ENCODE measurements at regions not wholly inside any gene's neighbourhood (a gene's known extent, or its start where the extent isn't known, plus 50 kb on each side); places are given as distances from the start of the nearest gene placed in this dataset.
A peak's percentile ranks its signal among the peaks of the same experiment; 100 is the strongest.
"Not testable (repeated sequence)": the region's sequence is repeated elsewhere in the genome, so short reads cannot be mapped to it uniquely, and the experiment has no call there.

DNA sequence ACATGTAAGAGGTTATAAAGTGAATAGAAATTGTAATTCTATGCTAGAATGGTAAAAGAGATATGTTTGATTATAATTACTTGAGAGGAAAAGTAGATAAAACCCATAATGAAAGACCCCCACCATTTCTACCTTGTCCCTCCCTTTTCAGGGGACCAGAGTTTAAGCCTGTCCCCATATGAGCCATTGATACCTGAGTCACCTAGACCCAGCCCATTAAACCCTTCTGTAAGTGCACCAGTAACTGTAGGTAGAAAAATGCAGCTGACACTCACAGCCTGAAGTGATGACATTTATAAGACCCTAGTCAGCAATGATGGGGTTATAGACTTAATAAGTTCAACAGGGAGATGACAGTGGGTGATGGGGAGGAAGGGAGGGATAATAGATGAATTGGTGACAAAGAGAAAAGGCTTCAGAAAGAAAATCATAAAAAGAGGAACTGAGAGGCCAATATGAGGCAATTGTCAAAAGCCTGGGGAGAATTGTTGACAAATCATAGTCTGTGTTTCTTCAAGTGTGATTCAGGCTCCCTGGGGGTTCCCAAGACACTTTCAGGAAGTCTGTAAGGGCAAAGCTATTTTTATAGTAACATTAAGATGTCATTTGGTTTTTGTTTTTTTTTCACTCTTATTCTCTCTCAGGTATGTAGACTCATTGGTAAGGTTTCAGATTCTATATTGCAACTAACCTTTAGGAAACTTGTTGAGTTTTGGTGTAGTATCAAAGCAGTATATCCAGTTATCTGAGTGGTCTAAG lies 544.2 kb downstream of the SATB2 start:
- no peak for DNase-seq (ENCODE audit: low read depth)

DNA sequence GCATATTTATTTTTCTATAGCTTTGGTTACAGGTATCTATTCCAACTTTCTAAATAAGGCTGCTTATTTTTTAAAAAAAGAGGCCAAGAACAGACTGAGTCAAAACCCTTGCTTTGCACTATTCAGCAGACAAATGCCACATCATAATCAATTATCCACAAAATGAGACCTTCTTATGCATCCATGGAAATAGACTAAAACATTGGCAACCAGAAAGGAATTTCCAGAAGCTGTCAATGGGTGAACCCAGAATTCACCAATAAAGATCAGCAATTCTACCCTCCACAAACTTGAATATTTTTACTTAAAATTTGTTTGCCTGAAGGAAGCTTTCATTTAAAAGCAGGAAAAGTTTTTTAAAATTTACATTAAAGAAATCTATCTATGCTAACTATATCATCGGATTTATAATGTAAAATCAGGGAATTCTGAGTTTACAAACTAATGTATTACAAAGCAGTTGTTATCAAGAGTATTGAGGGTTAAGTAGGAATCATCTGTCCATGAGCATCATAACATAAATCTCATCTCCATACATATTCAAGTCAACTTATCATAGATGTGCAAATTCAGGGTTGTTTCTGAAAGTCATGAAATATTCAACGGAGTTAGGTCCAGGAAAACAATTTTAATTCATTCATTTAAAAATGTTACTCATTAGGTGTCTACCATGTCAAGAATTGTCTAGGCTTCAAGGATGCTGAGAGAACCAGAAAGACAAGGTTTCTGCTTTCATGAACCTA lies 548.0 kb downstream of the SATB2 start:
- DNase-seq (ENCODE audit: low read depth): no peak

DNA sequence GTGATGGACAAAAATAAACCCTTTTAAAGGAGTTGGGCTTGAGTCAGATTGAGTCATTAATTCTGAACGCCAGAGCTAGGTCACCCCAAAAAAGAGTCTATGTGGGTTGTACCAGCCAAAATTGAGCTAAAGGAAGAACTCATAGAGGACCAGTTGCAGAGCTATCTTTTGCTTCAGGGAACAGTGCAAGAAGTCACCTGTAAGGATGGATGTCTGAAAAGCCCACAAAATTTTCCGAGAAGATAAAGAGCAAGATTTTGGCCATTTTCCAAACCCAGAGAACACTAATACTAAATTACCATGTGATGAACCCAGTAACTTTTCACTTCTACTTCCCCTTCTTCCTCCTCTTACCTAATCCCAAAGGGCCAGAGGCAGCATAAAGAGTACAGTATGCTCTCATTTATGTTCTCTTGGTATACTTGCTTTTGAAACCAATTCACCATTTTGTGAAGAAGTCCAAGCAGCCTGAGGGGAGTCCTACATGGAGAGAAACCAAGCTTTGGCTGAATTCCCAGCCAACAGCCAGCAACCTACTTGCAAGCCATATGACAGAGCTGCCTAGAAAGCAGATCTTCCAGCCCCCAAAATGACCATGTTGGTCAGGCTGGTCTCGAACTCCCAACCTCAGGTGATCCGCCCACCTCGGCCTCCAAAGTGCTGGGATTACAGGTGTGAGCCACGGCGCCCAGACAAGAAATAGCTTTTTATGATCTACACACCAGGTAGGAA lies 551.7 kb downstream of the SATB2 start:
- DNase-seq (ENCODE audit: low read depth): no peak

DNA sequence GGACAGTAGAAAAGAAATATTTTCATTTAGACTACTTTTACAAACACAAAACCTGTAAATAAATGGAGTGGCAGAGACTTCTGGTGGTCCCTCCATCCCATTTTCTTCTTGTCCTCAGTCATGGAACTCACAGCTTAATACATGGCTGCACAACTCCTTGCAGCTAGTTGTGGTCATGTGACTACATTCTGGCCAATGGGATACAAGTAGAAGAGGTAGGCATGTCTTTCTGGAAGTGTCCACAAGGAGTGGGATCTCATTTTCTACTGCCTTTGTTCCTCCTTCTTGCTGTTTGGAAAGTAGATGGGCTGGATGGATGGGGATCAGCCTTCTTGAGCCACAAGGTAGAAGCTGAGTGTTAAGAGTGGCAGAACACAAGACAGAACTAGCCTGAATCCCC lies 555.8 kb downstream of the SATB2 start:
- DNase-seq (ENCODE audit: low read depth): no peak

DNA sequence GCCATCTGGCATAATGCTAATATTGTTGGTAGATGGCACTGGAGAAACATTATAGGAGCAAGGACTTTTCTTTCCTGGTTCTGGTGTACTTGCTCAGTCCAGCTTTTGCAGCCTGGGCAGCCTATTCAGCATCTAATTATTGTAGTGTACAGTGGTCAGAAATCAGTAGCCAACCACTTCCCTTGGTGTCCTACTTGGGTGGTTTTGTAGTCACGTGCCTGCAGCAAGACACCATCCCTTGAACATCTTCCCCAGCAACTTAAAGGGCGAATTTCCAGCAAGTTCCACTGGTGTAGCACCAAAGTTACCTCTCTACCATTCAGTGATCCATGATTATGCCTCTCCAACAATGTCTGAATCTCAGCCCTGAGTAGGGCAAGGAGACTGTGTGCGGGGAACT lies 557.6 kb downstream of the SATB2 start:
- no peak for DNase-seq (ENCODE audit: low read depth)

DNA sequence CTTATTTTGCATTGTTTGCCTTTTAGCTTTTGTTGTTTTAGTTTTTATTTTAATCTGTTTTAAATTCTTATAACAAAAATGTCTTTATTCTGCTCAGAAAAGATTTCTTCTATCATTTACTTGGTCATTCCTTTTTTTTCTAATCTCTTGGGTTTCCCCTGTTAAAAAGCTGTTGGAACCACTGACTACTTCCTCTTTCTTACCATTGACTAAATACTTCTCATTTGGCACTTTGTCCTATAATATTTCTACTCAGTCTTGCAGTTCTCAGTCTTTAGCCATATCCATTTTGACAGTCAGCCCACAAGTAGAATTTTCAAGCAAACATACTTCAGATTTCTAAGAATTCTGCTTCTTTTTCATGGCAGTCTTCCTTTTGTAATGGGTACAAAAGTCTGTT lies 567.2 kb downstream of the SATB2 start:
- no peak for DNase-seq (ENCODE audit: low read depth)

DNA sequence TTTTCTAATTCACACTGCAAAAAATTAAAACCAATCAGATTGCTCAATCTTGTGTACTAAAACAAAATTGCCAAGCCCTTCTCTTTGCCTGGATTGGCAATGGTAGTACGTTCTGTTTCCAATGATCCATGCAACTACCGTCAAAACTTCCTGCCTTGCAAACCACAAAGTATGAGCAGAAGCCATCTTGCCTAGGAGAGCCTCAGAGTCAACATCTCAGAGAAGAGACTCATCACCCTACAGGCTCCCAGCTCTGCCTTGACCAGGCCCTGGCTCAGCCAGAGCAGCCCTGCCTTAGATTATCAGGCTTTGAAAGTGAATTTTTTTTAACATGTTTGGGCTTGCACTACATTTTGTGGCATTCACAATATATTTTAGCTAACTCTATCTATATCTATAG lies 574.1 kb downstream of the SATB2 start:
- peak; percentile 57 for DNase-seq (ENCODE audit: low read depth)

DNA sequence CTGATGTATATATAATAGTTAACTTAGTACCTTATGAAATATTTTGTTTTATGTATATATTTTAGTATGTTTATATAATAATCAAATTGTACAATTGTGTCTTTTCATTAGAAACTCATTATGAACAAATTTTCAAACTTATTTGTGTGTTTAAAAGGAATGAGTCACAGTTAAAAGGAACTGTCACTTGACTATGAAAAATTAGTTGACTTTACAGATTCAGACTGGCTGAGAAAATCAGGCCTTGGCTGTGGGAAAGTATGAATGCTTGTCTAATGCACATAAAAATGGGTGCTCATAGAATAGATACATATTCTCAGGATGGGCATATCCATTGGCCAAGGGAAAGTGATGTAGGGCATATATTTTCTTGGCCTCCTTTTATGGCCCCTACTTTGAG lies 576.8 kb downstream of the SATB2 start:
- no peak for DNase-seq (ENCODE audit: low read depth)

DNA sequence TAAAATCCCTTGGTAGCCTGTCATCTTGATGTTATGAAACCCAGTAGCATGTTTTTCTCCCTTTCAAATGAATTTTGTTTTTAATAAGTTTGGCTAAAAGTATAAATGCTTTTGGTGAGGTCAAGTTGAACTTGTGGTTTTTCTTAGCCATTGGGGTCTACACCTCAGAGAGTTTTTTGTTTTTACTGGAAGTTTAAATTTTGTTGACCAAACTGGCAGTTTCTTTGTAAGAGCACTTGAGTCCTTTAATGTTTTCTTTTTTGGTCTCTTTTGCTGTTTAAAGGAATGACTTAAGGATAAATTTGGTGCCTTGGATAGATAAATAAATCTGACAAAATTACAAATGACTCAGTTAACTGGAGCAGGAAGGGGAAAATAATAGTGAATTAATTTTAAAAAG lies 577.3 kb downstream of the SATB2 start:
- DNase-seq (ENCODE audit: low read depth): no peak

DNA sequence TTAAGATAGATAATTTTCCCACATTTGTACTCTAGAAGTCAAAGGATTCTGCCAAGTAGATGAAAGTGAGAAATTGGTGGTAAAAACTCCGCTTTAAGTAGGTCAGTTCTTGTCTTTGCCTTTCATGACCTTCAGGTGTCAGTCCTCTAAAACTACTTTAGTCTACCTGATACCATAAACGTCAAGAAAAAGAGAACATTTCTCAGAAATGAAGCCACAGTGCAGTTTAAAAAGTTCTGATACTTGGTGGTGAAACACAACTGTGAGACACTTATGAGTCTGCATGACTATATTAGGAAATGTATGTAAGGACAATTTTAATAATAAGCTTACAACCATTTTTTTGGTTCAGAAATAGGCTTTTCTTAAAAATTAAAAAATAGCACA lies 583.3 kb downstream of the SATB2 start:
- no peak for DNase-seq (ENCODE audit: low read depth)

DNA sequence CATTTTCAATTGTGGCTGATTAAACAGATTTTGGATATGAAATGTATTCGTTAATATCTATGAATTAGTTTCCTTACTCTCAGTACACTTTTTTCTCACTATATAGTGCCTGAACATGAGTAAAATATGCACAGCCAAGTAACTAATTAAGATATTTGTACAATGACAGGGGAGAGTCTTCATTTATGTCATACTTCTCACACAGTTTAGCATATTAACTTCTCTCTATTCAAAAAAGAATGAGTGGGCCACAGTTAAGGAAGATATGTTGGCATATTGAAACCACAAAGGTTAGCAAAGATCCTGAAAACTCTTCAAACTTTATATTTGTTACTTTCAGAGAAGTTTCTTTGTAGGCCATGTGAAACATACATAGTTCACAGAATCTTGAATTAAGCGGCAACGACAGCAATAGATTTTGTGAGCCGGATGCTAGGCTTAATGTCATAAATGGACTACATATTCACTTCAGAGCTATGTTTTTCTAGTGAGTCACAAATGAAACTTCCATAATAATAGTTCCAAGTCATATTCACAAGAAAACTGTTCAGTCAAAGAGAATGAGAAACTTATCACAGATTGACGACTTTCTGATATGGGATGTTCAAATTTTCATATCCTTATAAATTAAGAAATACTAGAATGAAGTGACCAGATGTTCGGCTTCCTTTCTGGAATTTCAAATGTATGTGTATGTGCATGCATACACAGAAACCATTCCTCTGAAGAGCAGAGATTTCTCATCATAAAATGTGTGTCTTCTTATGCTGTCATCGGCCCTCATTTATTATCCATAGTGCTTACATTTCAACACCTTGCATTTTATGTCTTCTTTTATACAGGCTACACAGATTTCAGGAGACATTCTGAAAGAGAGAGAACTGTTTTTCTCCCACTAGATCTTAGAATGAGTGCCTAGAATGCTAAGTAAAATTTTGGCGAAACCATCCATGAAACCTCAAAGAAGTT lies 584.0 kb downstream of the SATB2 start:
- DNase-seq (ENCODE audit: low read depth): peak; percentile 34

DNA sequence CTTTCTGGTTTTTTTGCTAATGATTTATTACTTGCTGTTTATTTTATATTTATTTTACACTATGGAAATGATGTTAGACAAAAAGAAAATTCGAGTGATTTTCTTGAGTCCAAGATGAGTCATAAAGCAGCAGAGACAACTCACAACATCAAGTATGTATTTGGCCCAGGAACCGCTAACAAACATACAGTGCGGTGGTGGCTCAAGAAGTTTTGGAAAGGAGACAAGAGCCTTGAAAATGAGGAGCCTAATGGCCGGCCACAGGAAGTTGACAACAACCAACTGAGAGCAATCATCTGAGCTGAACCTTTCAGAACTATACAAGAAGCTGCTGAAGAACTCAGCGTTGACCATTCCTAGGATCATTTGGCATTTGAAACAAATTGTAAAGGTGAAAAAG lies 594.1 kb downstream of the SATB2 start:
- no peak for DNase-seq (ENCODE audit: low read depth)

DNA sequence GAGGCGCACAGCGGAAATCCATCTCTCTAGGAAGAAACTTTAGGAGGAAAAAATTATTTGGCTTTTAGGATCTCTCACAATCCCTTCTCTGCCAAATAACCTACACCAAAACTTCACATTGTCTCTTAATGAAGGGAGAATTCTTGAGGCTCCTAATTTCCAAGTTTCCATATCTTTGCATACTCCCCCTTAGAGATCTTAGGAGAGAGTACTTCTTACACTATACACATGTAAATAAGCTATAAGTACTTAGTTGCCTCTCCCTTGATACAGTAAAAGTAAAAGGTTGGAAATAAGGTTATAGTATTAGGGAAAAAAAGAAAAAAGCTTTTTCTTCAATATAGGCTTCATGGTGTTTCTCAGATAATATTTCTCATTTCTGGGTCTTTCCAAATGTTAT lies 596.7 kb downstream of the SATB2 start:
- DNase-seq (ENCODE audit: low read depth): no peak

DNA sequence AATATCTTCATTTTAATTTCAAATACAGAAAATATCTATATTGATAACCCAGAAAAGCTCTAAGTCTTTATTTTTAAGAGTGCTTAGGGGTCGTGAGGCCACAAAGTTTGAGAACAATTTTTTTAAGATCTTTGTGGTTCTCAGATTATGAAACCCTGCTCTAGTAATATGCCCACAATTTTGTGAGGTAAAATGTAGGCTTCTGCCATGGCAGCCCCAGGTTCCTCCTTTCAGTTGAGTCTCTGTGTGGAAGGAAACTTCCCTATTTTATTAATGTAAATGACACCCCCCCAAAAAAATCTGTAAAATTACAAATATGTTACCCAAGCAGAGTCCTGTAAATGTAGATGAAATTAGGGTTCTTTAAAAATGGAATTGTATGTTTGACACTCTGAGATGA lies 600.5 kb downstream of the SATB2 start:
- no peak for DNase-seq (ENCODE audit: low read depth)

DNA sequence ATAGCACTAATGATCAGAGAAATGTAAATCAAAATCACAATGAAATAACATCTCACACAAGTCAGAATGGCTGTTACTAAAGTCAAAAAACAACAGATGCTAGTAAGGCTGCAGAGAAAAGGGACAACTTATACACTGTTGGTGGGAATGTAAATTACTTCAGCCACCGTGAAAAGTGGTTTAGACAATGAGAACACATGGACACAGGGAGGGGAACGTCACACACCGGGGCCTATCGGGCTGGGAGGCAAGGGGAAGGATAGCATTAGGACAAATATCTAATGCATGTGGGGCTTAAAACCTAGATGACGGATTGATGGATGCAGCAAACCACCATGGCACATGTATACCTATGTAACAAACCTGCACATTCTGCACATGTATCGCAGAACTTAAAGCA lies 602.0 kb downstream of the SATB2 start:
- DNase-seq (ENCODE audit: low read depth): not testable (repeated sequence)

DNA sequence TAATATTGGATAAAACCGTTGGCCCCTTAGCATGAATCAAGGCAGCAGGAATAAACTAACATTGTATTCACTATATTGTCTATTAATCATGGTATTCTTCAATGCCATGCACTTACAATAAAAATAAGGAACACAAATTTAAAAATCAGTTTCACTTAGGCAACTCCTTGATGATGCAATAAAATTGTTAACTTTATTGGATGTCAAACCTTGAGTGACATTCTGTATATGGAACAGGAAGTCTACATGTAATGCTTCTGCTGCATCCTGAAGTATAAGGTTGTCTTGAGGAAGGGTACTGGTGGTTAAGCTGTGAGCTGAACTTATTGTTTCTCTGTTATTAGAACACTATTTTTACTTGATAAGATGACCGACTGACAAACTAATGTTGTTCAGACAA lies 605.5 kb downstream of the SATB2 start:
- DNase-seq (ENCODE audit: low read depth): no peak

DNA sequence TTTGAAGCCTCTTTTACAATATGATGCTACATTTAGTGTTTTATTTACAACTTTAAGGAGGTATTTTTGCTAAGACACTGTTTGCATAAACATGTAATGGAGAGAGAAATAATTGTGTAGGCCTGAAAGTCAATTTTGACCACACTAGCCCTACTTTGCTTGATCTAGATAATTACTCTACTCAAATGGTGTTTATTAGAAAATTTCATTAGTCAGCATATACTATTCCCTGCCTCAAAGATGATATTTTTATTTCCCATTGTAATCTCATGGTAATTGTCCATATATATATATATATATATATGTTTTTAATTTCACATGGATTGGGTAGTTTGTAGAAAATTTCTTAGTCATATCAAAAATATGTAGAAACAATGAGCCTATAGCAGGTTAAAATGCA lies 632.2 kb downstream of the SATB2 start:
- DNase-seq (ENCODE audit: low read depth): no peak

DNA sequence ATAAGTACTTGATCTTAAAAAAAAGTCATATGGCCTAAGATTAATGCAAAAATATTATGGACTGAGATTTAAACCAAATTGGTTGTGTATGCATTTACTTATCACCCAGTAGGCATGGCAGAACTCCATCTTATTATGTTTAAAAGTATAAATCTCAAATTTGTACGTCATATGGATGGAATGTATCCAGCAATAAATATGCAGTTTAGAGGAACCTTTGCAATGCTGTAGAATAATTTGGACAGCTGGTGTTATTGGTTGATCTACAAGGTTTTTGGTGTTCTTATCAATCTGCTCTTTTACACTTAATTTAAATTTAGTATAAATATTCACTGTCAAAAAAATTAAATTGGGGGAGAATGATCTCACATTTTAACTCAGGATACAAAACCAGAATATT lies 640.2 kb downstream of the SATB2 start:
- no peak for DNase-seq (ENCODE audit: low read depth)

DNA sequence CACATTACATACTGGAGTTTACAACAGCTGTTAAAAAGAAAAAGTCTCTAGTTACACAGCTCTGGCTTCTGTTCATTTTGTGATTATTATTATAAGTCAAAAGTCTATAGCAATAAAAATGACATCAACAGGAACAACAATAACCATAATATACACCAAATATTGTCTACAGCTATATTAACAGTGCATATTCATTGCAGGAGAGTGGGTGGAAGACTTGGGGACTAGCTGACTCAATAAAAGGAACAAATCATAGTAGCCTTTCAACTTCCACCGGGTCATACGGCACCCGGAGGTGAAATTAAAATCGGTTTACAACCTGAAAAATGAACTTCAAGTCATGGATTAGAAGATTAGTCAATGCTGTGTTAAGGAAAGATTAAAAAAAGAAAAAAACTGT lies 642.1 kb downstream of the SATB2 start:
- DNase-seq (ENCODE audit: low read depth): no peak

DNA sequence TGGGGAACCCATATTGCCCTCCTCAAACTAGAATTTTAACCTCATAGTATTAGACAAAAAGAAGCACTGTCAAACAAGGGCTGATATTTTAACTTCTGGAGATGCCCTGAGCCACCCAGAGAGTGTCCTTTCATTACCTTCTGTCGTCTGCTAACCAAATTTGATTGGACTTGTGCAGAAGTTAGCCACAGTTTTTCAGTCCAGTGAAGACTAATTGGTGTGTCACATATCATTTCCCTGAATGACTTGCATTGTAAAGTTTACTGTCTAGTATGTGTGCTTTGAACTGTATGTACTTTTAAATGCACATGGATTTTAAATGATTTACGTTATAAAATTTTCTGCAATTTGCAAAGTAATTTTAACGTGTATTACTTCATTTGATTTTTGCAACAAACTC lies 646.5 kb downstream of the SATB2 start:
- no peak for DNase-seq (ENCODE audit: low read depth)

DNA sequence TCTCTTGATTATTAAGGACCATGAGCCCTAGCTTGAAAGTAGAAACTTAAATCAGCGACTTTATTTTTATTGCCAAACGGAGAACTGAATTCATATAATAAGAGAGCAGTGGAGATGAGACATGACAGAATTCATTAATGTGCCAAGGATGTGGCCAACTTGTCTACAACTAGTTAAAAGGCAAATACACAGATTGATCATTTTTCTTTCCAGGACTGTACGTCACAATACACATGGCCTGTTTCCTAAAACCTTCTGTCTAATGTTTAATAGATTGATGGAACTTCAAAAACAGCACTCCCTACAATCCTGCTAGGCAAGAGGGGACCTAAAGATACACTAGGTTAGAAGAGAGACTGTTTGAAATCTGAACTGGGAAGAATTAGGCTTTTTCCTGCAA lies 647.8 kb downstream of the SATB2 start:
- no peak for DNase-seq (ENCODE audit: low read depth)

DNA sequence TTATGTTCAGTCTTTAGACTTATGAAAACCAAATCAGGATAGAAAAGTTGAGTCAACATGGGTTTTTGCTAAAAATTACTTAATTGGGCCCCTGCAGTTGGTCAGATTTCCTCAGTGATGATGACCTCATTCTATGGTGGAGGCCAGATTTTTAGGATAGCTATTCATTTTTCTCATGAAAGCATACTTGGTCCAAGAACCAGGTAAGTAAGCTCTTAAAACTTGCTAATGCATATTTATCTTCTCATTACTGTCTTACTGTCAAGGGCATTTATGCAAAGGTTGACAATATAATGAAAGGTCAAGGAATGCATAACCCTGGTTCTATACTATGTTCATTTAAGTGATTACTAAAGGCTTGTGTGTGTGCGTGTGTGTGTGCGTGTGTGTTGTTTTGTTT lies 650.6 kb downstream of the SATB2 start:
- DNase-seq (ENCODE audit: low read depth): no peak

Measured in fibroblast of gingiva (primary cell).